ENCODE measurements at regions not wholly inside any gene's neighbourhood (a gene's known extent, or its start where the extent isn't known, plus 50 kb on each side); places are given as distances from the start of the nearest gene placed in this dataset.

GRCh38 chr10:58937423-58937822 lies 239.0 kb upstream of the PHYHIPL start:
- Histone ChIP-seq H3K27ac (replicated peaks in 1 of 4) (no peak overlapping the region), H3K9me3 (no peaks in the 10 kb centered on the region), H3K27me3 (no peaks in the 10 kb centered on the region), H3K4me1 (no peaks in the 10 kb centered on the region), H3K36me3 (no peaks in the 10 kb centered on the region), H3K4me3 (no peak overlapping the region)
- no peak for DNase-seq (ENCODE audit: extremely low spot score)
- intact Hi-C loops (cut with DNase I): no loop called here
- TF ChIP-seq, protein P1, sequence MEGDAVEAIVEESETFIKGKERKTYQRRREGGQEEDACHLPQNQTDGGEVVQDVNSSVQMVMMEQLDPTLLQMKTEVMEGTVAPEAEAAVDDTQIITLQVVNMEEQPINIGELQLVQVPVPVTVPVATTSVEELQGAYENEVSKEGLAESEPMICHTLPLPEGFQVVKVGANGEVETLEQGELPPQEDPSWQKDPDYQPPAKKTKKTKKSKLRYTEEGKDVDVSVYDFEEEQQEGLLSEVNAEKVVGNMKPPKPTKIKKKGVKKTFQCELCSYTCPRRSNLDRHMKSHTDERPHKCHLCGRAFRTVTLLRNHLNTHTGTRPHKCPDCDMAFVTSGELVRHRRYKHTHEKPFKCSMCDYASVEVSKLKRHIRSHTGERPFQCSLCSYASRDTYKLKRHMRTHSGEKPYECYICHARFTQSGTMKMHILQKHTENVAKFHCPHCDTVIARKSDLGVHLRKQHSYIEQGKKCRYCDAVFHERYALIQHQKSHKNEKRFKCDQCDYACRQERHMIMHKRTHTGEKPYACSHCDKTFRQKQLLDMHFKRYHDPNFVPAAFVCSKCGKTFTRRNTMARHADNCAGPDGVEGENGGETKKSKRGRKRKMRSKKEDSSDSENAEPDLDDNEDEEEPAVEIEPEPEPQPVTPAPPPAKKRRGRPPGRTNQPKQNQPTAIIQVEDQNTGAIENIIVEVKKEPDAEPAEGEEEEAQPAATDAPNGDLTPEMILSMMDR (IDR thresholded peaks at IDR 0.05): no peak
- TF ChIP-seq POLR2A (IDR thresholded peaks at IDR 0.05; ENCODE audit: low read depth) (no peak), POLR2AphosphoS5 (IDR thresholded peaks at IDR 0.05) (no peak), EP300 (IDR thresholded peaks at IDR 0.05) (no peak)
- WGBS: 93% methylated on average over 9 of the region's 9 CpGs

- intact Hi-C loops (cut with DNase I): no loop called here
- H3K4me1 ChIP-seq: peaks cover 0 to 8% (median 0%) of the 10 kb centered on the region in 4 donors
- H3K4me3 ChIP-seq: no peak overlapping the region
- no peaks in the 10 kb centered on the region for H3K36me3 ChIP-seq
- no peak overlapping the region for H3K27ac ChIP-seq (replicated peaks in 1 of 4)
- no peak for TF ChIP-seq POLR2A (IDR thresholded peaks at IDR 0.05; ENCODE audit: low read depth)
- TF ChIP-seq EP300 (IDR thresholded peaks at IDR 0.05): no peak
- no peak for TF ChIP-seq POLR2AphosphoS5 (IDR thresholded peaks at IDR 0.05)
- TF ChIP-seq, protein P1 (IDR thresholded peaks at IDR 0.05): no peak
- H3K9me3 ChIP-seq: peaks cover 0 to 4% (median 0%) of the 10 kb centered on the region in 4 donors
- no peak for DNase-seq (ENCODE audit: extremely low spot score)
- H3K27me3 ChIP-seq: no peaks in the 10 kb centered on the region
These were observed 233.7 kb upstream of the PHYHIPL start for GRCh38 chr10:58942724-58943123.

GRCh38 chr10:58943256-58943890 lies 233.1 kb upstream of the PHYHIPL start:
- TF ChIP-seq POLR2AphosphoS5 (IDR thresholded peaks at IDR 0.05) (no peak), POLR2A (IDR thresholded peaks at IDR 0.05; ENCODE audit: low read depth) (no peak), EP300 (IDR thresholded peaks at IDR 0.05) (no peak)
- TF ChIP-seq, protein P1 (IDR thresholded peaks at IDR 0.05): no peak

GRCh38 chr10:58943960-58944359 lies 232.5 kb upstream of the PHYHIPL start:
- no peak for DNase-seq (ENCODE audit: extremely low spot score)
- Histone ChIP-seq H3K4me3 (no peak overlapping the region), H3K27ac (replicated peaks in 1 of 4) (peak overlapping the region in 3 of 4 donors; percentile 24 to 45 (median 30)), H3K27me3 (no peaks in the 10 kb centered on the region), H3K9me3 (peaks cover 0 to 4% (median 0%) of the 10 kb centered on the region in 4 donors), H3K36me3 (no peaks in the 10 kb centered on the region), H3K4me1 (peaks cover 0 to 8% (median 0%) of the 10 kb centered on the region in 4 donors)
- TF ChIP-seq POLR2AphosphoS5 (IDR thresholded peaks at IDR 0.05): no peak
- intact Hi-C loops (cut with DNase I): no loop called here

More at GRCh38 chr10:58943256-58943890, 233.1 kb upstream of the PHYHIPL start:
- WGBS: 87% methylated on average over 1 of the region's 1 CpG
- H3K27ac ChIP-seq (replicated peaks in 1 of 4): peak overlapping the region in 3 of 4 donors; percentile 24 to 43 (median 30)
- no peak for DNase-seq (ENCODE audit: extremely low spot score)
- no peaks in the 10 kb centered on the region for H3K27me3 ChIP-seq
- no peak overlapping the region for H3K4me3 ChIP-seq
- H3K36me3 ChIP-seq: no peaks in the 10 kb centered on the region
- H3K4me1 ChIP-seq: peaks cover 0 to 8% (median 0%) of the 10 kb centered on the region in 4 donors
- H3K9me3 ChIP-seq: peaks cover 0 to 4% (median 0%) of the 10 kb centered on the region in 4 donors
- intact Hi-C loops (cut with DNase I): no loop called here

DNA sequence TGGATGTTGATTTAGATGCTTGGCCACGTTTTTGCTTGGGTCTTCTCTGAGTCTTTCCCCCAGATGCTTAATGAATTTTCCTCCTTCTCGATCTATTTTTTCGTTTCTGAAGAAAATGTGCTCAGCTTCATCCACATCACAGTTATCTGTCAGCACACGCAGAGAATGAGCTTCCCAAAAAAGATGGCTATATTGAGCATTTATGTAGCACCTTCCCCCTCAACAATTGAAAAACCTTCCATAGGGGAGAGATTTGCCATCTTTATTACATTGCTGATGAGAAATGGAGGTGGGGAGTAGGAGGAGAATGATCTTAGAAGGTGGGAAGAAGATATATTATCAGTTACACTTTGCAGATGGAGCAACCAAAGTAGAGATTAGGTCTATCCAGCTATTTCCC lies 228.1 kb upstream of the PHYHIPL start:
- intact Hi-C loops (cut with DNase I): no loop called here
- H3K4me1 ChIP-seq: peaks cover 0 to 36% (median 25%) of the 10 kb centered on the region in 4 donors
- peak; percentile 21 for DNase-seq (ENCODE audit: extremely low spot score)
- peaks cover 0 to 4% (median 0%) of the 10 kb centered on the region in 4 donors for H3K9me3 ChIP-seq
- no peak overlapping the region for H3K4me3 ChIP-seq
- no peaks in the 10 kb centered on the region for H3K27me3 ChIP-seq
- no peak for TF ChIP-seq POLR2AphosphoS5 (IDR thresholded peaks at IDR 0.05)
- TF ChIP-seq, protein P1 (IDR thresholded peaks at IDR 0.05): no peak
- TF ChIP-seq POLR2A (IDR thresholded peaks at IDR 0.05; ENCODE audit: low read depth): no peak
- TF ChIP-seq EP300 (IDR thresholded peaks at IDR 0.05): no peak
- no peak overlapping the region for H3K27ac ChIP-seq (replicated peaks in 1 of 4)
- 83% methylated on average over 4 of the region's 4 CpGs for WGBS
- no peaks in the 10 kb centered on the region for H3K36me3 ChIP-seq

Data from esophagus muscularis mucosa (tissue), 4 donors.